OCI-LY1 (cell line): ENCODE measurements at regions not wholly inside any gene's neighbourhood (a gene's known extent, or its start where the extent isn't known, plus 50 kb on each side); places are given as distances from the start of the nearest gene placed in this dataset.

Experiments
- EZH2 ChIP-seq: fragments of 200-600 bp; sonication (generic), shearing (Covaris generic); IDR thresholded peaks from 2 replicates; pipeline ENCODE4 v1.8.0; 2017; ENCODE audit warnings: borderline replicate concordance, mixed run types, mild to moderate bottlenecking, antibody characterized with exemption, low read length, moderate library complexity, mixed read lengths
- TF ChIP-seq, protein P1 (sequence below): fragments of 200-600 bp; sonication (generic), shearing (Covaris generic); IDR thresholded peaks from 2 replicates; pipeline ENCODE4 v1.5.1; 2017; ENCODE audit warnings: mild to moderate bottlenecking, antibody characterized with exemption, low read length, moderate library complexity, mixed read lengths

DNA sequence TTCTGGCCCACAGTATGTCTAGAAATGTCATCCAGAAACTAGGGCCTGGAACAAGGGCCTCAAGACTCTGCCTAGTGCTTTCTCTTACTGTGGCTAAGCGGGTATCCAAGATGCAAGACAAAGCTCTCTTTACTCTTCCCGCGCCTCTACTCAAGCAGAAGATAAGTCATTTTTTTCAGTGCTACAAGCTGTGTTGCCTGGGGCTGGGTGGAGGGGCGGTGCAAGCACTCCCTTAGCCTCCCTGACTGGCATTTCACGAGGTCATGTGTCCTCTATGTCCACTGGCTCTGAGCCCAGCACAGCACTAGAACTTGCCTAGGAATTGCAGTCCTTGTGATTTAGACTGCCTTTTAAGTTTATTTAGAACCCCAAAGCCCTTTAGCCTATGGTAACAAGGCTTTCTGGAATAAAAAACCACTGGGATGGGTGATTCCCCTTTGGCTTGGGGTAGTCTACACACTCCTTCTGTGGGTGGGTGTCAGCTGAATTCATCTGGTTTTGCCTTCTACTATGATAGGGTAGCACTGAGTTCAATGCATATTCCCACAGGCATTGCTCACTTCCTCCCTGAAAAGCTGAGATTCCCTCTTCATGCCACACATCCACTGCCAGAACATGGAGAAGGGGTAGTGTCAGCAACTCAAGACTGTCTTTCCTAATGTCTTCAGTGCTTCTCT, 371.8 kb upstream of the KCND2 start:
- TF ChIP-seq, protein P1, sequence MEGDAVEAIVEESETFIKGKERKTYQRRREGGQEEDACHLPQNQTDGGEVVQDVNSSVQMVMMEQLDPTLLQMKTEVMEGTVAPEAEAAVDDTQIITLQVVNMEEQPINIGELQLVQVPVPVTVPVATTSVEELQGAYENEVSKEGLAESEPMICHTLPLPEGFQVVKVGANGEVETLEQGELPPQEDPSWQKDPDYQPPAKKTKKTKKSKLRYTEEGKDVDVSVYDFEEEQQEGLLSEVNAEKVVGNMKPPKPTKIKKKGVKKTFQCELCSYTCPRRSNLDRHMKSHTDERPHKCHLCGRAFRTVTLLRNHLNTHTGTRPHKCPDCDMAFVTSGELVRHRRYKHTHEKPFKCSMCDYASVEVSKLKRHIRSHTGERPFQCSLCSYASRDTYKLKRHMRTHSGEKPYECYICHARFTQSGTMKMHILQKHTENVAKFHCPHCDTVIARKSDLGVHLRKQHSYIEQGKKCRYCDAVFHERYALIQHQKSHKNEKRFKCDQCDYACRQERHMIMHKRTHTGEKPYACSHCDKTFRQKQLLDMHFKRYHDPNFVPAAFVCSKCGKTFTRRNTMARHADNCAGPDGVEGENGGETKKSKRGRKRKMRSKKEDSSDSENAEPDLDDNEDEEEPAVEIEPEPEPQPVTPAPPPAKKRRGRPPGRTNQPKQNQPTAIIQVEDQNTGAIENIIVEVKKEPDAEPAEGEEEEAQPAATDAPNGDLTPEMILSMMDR = no peak
- no peak for TF ChIP-seq EZH2
